NCI-H748 (cell line): ENCODE measurements at regions not wholly inside any gene's neighbourhood (a gene's known extent, or its start where the extent isn't known, plus 50 kb on each side); places are given as distances from the start of the nearest gene placed in this dataset.

Experiments used
- DNase-seq: peaks from one replicate; lab custom pipeline; 2025; ENCODE audit not compliant: unreplicated experiment; lab: John Stamatoyannopoulos, UW

DNA sequence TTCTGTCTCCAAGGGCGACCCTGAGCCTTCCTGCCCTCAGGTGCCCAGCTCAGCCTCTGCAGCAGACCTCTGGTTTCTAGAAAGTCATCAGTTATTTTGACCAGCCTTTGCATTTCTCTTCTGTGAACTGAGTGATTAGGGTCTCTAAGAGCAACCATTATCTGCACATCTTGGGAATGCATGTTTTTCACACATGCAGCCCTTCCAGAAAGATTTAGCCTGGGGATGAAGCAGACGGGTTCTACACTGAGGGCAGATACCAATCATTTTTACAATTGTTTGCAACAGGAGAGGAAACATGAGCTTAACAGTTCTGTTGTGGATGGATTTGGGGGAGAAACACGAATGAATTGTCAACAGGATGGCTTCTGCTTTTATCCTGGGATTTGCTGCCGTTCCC is 90.1 kb upstream of the PITX1 start:
- no peak for DNase-seq

DNA sequence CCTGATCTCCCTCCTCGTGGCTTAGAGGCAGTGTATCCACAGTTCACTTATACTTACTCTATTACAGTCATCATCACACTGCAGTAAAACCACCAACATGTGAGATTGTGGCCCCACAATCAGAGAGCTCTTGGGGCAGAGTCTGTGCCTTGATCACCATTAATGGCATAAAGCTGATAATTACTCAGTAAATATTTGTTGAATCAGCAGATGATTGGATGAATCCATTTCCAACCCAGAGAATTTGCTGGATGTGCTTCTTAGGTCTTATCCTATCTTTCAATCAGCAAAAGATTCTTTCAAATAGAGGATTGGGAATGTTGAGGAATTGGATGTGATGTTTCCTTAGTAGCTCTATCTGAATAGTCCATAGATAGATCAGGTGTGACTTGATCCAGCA is 88.8 kb upstream of the PITX1 start:
- peak; percentile 40 for DNase-seq

DNA sequence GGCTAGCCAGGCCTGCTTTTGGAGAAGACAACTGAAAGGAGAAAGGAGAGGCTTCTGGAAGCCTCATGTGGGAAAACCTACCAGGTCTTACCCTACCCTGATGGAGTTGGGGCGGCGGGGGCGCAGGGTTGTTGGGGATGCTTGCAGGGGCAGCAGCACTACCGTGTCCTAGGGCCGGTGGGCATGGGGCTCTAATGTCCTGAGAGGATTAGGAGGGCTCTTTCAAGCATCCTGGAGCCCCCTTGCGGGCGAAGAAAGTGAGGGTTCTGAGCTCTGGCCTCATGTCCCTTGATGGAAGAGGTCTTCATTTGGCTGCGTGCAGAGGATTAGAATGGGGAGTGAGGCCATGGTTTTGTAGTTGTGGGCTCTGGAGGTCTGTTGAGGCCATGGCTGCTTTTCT is 86.9 kb upstream of the PITX1 start:
- DNase-seq, result no peak

DNA sequence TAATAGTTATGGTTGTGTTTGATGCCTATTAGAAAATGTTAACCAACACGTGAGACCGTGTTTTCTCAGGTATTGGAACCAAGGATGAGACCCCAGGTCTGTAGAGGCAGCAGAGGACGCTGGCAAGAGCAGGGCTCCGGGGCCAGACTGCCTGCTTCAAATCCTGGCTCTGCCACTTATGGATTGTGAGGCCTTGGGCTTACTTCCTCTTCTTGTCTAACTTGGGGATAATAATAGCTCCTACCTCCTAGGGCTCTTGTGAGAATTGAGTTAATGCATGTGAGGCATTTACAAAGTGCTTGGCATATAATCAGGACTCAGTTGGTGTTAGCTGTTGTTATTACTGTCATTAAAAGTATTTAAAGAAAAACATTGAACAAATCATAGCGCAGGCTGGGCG is 85.5 kb upstream of the PITX1 start:
- DNase-seq, result no peak

DNA sequence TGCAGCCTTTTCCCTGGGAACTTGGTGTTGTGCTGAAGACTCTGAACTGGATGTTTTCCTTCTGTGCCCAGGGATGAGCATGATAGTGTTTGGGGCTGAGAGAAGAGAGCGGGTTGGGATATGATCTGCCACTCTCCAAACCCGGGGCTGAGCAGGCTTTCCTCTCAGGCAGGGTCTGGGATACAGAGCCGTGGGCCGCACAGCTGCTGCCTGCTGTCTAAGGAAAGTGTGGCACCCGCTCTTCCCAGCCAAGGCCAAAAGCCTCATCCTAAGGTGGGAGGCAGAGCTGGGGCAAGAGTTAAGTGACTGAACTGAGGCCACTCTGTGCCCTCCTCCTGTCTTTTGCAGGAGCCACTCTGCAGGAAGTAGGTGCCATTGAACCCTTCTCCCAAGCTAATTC is 83.6 kb upstream of the PITX1 start:
- no peak for DNase-seq

DNA sequence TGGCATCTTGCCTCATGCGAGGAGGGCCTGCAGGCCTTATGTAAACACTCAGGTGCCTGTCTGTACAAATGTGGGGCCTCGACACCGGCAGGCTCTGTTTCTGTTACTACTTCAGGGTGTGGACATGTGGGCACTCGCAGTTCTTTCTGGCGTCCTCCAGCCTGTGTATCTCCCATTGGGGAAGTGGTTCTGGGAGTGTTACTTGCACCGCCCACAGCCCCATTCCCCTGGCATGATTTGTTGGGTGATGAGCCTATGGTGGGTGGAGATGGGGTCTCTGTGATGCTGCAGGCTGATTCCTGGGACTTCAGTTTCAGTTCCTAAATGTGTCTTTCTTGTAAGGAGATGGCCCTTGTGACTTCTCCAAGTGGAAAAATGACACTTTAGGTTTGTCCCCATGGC is 82.1 kb upstream of the PITX1 start:
- DNase-seq, result peak; percentile 14

DNA sequence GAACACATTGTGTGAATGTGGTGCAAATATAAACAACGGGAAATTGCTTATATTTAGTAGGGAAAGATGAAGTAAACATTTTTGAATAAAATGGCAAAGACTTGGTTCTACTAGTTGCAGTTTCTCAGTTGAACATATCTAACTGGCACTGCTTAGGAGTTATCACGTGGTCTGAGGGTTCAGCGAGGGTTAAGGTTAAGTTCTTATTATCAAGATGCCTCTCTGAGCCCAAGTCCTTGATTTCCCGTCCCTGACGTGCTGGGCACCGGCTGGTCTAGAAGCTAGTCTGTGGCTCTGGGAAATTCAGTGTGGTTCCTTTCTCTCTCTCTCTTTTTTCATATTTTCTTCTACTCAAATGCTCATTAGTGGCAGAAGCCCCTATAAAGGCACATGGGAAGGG is 81.6 kb upstream of the PITX1 start:
- DNase-seq, result no peak

DNA sequence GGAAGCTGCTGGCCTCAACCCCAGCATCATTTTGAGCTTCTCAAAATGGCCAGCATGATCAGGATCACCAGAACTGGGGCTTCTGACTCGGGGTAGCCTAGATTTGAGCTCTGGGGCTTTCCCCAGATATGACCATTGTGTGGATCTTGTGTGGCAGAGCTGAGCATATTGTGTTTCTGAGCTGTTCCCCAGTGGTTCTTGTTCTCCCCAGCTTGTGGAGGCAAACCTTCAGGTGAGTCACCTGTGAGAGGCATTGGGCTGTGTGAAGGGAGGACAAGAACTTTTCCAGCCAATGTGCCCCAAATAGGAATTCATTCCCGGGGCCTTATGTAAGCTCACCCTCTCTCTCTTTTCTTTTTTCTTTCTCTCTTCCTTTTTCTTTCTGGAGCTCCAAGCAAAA is 80.7 kb upstream of the PITX1 start:
- no peak for DNase-seq

DNA sequence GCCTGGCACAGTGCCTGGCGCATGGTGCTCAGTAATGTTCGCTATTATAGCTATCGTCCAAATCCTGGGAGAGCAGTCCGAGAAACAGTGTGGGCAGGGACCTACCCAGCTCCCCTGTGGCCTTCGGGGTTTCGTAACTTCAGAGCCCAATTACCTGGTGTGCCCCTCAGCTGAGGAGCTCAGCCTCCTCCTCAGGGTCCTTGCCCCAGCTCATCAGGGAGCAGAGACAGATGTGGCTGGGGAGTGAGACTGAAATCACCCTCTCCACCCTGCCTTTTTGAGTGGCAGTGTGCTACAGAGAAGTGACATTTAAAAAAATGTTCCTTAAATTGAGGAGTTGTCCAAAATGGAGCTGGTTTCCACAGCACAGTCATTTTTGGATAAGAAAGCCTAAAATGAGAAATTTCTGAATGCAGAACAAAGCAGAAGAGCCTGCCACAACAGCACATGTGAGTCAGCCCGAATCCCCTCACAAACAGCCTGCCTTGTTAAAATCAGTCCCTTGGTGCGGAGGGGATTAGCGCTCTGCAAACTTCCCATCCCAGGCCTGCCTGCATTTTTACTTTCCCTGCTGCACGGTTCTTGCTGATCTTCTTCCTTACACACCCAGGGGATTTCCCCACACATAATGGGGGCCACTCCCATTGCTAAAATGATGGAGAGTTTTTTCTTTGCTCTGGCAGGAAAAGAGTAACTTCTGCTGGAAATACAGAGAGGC is 78.1 kb upstream of the PITX1 start:
- DNase-seq, result no peak

DNA sequence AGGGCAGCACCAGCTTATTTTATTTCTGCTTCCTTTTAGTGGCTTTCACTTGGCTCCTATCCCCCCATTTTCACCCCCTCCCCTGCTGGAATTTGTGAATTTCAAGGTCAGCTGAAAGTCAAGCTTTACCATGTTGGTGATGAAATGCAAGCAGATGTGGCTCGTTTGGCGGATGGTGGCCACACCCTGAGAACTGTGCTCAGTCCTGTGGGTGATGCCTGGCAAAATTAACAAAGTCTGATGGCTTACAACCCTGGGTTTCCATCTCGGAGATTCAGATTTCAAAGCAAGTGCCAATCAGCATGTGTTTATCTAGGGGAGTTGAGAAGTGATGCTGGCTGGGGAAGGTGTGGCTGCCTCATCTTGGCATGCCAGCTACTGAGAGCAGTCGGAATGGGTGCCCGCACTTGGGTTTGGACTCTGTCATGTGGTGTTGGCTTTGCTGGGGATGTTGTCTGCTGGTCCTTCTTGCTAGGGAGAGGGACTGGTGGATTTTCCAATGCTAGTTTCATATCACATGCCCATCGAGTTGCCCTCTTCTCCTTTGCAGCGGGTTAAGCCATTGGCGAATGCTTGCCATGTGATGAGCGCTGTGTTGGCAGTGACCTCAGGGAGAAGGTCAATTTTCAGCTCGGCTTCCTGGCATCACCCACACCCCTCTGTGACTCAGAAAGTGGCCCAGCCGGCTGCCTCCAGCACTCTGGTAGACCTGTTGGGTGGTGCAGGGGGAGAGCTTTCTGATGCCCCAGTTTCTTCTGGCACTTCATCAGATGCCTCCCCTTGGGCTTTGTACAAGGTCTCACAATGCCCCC is 77.0 kb upstream of the PITX1 start:
- no peak for DNase-seq

DNA sequence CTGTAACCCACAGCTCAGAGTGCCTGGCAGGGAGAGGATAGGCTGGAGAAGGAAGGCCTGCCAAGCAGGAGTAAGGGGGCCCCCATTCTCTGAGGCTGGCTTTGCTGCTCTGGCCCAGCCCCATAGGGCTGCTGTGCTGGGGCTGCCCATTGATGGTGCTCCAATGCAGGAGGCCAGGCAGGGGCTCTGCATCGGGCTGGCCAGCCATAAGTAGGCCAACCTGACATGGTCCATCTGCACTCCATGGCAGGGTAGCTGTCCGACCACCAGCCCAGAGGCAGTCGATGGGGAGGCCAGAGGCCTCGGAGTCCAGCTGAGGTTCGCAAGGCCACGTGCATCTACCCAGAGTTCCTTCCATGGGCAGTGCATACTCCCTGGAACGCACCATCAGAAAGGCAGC is 75.0 kb upstream of the PITX1 start:
- DNase-seq, result no peak

DNA sequence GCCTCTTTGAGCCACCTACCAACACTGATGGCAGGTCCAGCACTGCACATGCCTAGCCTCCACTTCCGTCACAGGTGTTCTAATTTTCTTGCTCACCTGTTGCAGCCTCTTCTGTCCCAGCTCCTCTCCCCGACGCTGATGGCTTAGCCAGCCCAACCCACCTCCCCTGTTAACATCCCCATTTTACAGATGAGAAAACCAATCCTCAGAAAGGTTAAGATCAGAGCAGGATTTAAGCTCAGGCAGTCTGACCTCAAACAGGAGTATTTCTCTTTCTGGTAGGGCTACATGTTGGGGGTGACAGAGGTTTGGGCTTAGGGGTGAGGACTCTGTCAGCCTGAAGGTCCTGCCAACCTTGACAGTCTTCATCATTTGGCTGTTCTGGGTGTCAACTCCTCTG is 74.5 kb upstream of the PITX1 start:
- DNase-seq, result no peak

DNA sequence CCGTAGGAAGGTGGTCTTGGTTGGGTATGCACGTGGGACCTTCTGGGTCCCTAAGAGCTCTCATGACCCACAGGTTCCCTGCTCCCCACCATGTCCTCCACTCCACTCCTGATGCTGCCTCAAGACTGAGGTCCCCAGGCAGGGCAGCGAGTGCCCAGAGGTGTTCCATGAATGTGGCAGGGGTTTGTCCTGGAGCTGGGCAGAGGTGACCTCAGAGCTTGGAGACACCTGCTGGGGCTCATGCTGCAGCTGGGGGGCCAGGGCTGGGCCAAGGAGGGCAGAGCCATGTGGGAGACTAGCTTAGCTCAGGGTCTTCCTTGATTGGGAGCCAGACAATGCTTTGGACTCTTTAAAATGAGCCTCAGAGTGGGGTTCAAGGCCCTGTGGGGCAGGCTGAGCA is 74.0 kb upstream of the PITX1 start:
- DNase-seq, result no peak

DNA sequence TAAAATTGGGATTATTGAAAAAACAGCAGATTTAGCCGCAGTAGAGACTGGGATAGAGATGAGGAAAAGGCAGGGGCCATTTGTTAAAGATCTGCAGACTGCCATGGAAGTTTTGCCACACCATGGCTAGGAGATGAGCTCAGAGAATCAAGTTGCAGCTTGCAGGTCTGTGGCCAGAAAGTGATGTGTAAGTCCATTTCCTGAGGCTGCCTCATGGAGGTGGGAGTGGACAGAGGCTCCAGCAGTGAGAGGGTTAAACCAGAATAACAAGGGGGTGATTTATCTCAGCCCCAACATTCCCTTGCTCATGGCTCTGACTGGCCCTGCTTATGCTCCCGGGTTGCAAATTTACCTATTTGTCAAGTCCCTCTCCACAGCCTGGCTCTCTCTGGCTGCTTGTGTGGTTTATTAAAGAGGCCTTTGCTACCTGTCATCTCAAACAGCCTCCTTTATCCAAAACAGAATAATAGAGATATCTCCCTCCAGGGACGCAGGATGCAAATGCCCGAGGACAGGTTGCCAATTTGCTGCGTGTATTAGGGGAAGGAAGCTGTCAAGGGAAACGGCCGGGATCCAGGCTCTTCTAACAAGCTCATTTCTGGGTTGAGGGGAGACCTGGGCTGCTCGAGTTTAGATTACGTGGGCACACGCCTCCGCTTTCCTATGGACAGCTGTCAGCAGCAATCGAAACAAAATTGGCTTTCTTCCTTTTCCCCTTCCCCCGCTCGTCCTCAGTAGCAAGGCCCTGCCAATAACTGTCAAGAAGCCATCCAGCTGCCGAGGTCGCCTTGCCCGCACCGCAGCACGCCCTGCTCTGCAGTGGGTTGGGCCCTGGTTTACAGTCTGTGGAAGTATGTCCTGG is 72.8 kb upstream of the PITX1 start:
- no peak for DNase-seq

DNA sequence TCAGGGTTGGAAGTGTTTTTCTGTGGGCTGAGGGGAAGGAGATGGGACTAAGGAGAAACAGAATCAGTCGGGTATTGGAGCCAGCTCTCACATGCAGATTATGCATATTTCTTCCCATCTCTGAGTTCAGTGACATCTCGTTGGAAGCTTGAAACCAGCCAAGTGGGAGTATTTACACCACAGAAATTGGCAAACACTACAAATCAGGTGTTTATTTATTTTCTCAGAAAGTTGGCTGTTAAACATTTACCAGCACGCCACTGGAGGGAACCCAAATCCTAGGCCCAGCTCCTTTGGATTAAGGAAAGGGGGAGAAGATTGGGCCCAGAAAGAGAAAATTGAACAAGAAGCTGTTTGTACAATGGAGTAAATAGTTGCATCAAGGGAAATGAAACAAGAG is 72.1 kb upstream of the PITX1 start:
- no peak for DNase-seq

DNA sequence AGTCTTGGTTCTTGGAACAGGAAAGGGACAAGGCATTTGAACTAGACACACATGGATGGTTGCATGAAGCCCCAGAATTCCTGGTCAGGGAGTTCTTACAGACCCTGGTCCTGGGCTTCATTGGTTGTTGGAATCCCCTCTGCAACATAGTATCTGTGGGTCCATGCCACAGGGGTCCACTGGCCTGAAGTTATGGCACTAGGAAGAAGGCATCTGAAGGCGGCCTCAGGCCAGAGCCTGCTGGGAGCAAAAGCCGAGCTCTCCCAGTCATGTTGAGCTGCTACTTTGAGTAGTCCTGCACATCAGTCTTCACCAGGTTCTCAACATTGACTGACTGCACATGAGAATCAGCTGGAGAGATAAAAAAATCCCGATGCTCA is 71.1 kb upstream of the PITX1 start:
- DNase-seq, result no peak

DNA sequence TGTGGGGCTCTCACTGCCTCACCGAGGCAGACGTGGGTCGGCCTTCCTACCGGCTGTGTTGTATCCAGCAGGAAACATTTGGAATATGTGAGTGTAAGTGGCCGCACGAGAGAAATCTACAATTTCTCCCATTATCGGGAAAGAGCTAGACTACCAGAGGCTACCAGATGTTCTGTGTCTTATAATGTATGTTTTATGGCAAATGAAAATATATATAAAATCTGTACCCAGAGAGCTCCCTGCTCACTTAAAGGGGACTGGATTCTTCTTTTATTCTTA is 69.5 kb upstream of the PITX1 start:
- no peak for DNase-seq

DNA sequence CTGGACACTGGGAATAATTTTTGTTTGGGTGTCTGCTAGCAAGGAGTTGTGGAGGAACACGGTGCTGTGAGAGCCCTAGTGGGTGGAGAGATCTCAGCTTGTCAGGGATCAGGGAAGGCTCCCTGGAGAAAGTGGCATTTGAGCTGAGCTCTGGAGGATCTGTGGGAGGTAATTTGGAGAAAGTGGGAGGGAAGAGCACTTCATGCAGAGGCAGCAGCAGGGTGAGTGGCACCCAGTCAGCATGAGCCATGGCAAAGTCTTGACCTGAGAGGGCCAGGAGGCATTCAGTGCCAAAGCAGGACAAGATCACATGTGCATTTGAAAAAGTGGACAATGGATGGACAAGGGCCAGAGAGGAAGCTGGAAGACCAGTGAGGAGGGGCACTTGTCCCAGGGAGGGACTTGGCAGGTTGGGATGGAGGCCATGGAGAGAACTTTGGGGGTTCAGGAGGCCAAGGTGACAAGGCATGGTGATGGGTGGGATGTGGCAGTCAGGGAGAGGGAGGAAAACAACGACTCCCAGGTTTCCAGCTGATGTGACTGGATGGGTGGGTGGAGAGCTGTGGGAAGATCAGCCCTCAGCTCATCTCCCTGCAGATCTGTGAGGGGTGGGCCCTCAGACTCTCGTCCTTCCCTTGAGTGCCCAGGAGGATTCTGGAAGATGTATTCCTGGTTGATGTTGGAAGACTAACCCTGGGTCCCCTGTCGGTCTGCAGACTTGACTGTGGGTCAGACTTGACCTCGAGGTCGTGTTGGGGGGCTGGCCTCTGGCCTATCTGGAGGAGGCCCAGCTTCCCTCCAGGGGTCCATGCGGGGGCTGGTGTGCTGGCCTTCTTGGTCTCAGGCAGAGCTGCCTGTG is 68.9 kb upstream of the PITX1 start:
- DNase-seq, result no peak

DNA sequence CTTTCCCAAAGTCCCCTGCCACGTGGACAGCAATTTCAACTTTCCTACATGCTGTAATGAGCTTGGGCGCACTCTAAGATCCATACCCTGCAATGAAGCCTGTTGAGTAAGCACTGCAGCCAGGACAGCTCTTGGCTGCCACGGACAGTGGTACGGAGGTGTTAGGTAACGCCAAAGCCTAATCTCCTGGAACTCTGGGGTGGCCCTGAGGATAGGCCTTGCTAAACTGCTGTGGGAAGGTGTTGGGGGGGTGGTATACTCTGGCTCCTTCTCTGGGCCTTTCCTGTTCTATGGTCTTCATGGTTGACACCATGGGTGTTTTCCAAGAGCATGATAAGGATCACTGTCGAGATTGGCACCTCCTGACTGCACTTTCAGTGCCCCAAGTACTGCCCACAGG is 66.4 kb upstream of the PITX1 start:
- DNase-seq, result no peak

DNA sequence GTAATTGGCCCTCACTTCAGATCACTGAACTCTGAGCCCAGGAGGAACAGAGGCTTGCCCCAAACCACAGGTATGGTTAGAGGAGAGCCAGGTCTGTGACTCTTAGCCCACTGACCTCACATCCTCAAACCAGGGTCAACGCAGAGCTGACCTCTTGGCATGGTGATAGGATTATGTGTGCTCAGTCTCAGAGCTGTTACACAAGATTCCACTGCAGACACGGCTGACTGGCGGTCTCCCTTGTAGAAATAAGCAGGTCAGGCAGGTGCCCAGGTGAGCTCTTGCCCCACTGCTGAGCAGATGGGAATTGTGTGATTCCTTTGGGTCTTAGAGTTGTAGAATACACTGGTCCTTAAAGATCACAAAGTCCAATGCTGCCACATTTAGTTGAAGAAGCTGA is 66.0 kb upstream of the PITX1 start:
- DNase-seq, result no peak

DNA sequence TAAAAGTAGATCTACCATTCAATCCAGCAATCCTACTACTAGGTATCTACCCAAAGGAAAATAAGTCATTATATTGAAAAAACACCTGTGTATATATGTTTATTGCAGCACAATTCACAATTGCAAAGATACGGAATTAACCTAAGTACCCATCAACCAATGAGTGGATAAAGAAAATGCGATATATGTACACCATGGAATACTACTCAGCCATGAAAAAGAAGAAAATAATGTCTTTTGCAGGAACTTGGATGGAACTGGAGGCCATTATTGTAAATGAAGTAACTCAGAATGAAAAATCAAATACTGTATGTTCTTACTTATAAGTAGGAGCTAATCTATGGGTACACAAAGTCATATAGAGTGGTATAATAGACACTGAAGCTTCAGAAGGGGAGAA is 63.4 kb upstream of the PITX1 start:
- DNase-seq, result no peak
